ENCODE measurements at regions not wholly inside any gene's neighbourhood (a gene's known extent, or its start where the extent isn't known, plus 50 kb on each side); places are given as distances from the start of the nearest gene placed in this dataset.

GRCh38 chr4:137206781-137207180 is 325.5 kb downstream of the PCDH18 start:
- H3K27ac ChIP-seq (ENCODE audit: low read depth, low read length) = no peak overlapping the region
- H3K4me3 ChIP-seq (ENCODE audit: low read depth, low read length) = no peak overlapping the region
- no peaks in the 10 kb centered on the region for H3K36me3 ChIP-seq (ENCODE audit: insufficient read depth, low read length)
- H3K4me1 ChIP-seq (ENCODE audit: control insufficient read depth, insufficient read depth, low read length, unreplicated experiment) = peaks cover 6% of the 10 kb centered on the region
- H2AFZ ChIP-seq (ENCODE audit: low read length, unreplicated experiment) = peak overlapping the region; percentile 26
- H3K27me3 ChIP-seq (ENCODE audit: insufficient read depth, low read length) = no peaks in the 10 kb centered on the region
- no peaks in the 10 kb centered on the region for H3K79me2 ChIP-seq (ENCODE audit: control insufficient read depth, insufficient read depth, low read length, unreplicated experiment)

- no peak overlapping the region for H2AFZ ChIP-seq (ENCODE audit: low read length, unreplicated experiment)
Measured at GRCh38 chr4:137203601-137204000, 328.7 kb downstream of the PCDH18 start.

GRCh38 chr4:137200322-137200721 is 332.0 kb downstream of the PCDH18 start:
- peaks cover 6% of the 10 kb centered on the region for H3K4me1 ChIP-seq (ENCODE audit: control insufficient read depth, insufficient read depth, low read length, unreplicated experiment)
- no peak overlapping the region for H3K4me3 ChIP-seq (ENCODE audit: low read depth, low read length)
- no peak overlapping the region for H2AFZ ChIP-seq (ENCODE audit: low read length, unreplicated experiment)
- no peaks in the 10 kb centered on the region for H3K27me3 ChIP-seq (ENCODE audit: insufficient read depth, low read length)
- no peaks in the 10 kb centered on the region for H3K36me3 ChIP-seq (ENCODE audit: insufficient read depth, low read length)
- no peak overlapping the region for H3K27ac ChIP-seq (ENCODE audit: low read depth, low read length)
- no peaks in the 10 kb centered on the region for H3K79me2 ChIP-seq (ENCODE audit: control insufficient read depth, insufficient read depth, low read length, unreplicated experiment)

More at GRCh38 chr4:137203601-137204000, 328.7 kb downstream of the PCDH18 start:
- no peaks in the 10 kb centered on the region for H3K79me2 ChIP-seq (ENCODE audit: control insufficient read depth, insufficient read depth, low read length, unreplicated experiment)
- H3K27me3 ChIP-seq (ENCODE audit: insufficient read depth, low read length) = no peaks in the 10 kb centered on the region
- no peaks in the 10 kb centered on the region for H3K36me3 ChIP-seq (ENCODE audit: insufficient read depth, low read length)
- H3K4me3 ChIP-seq (ENCODE audit: low read depth, low read length) = no peak overlapping the region
- H3K27ac ChIP-seq (ENCODE audit: low read depth, low read length) = no peak overlapping the region
- peaks cover 6% of the 10 kb centered on the region for H3K4me1 ChIP-seq (ENCODE audit: control insufficient read depth, insufficient read depth, low read length, unreplicated experiment)

GRCh38 chr4:137198791-137199190 is 333.5 kb downstream of the PCDH18 start:
- Histone ChIP-seq H3K4me1 (ENCODE audit: control insufficient read depth, insufficient read depth, low read length, unreplicated experiment) (peaks cover 4% of the 10 kb centered on the region), H3K27ac (ENCODE audit: low read depth, low read length) (no peak overlapping the region), H3K36me3 (ENCODE audit: insufficient read depth, low read length) (no peaks in the 10 kb centered on the region), H3K27me3 (ENCODE audit: insufficient read depth, low read length) (no peaks in the 10 kb centered on the region), H2AFZ (ENCODE audit: low read length, unreplicated experiment) (no peak overlapping the region), H3K4me3 (ENCODE audit: low read depth, low read length) (no peak overlapping the region), H3K79me2 (ENCODE audit: control insufficient read depth, insufficient read depth, low read length, unreplicated experiment) (no peaks in the 10 kb centered on the region)

- no peak overlapping the region for H2AFZ ChIP-seq (ENCODE audit: low read length, unreplicated experiment)
- no peaks in the 10 kb centered on the region for H3K79me2 ChIP-seq (ENCODE audit: control insufficient read depth, insufficient read depth, low read length, unreplicated experiment)
- no peaks in the 10 kb centered on the region for H3K4me1 ChIP-seq (ENCODE audit: control insufficient read depth, insufficient read depth, low read length, unreplicated experiment)
- no peak overlapping the region for H3K27ac ChIP-seq (ENCODE audit: low read depth, low read length)
- no peaks in the 10 kb centered on the region for H3K36me3 ChIP-seq (ENCODE audit: insufficient read depth, low read length)
- H3K4me3 ChIP-seq (ENCODE audit: low read depth, low read length) = no peak overlapping the region
- H3K27me3 ChIP-seq (ENCODE audit: insufficient read depth, low read length) = no peaks in the 10 kb centered on the region
Measured at GRCh38 chr4:137194670-137195069, 337.6 kb downstream of the PCDH18 start.

- Histone ChIP-seq H2AFZ (ENCODE audit: low read length, unreplicated experiment) (no peak overlapping the region), H3K4me3 (ENCODE audit: low read depth, low read length) (no peak overlapping the region), H3K4me1 (ENCODE audit: control insufficient read depth, insufficient read depth, low read length, unreplicated experiment) (no peaks in the 10 kb centered on the region), H3K27me3 (ENCODE audit: insufficient read depth, low read length) (no peaks in the 10 kb centered on the region), H3K36me3 (ENCODE audit: insufficient read depth, low read length) (no peaks in the 10 kb centered on the region), H3K79me2 (ENCODE audit: control insufficient read depth, insufficient read depth, low read length, unreplicated experiment) (no peaks in the 10 kb centered on the region), H3K27ac (ENCODE audit: low read depth, low read length) (no peak overlapping the region)
Measured at GRCh38 chr4:137193564-137193963, 338.7 kb downstream of the PCDH18 start.

GRCh38 chr4:137181293-137181899 is 350.9 kb downstream of the PCDH18 start:
- Histone ChIP-seq H3K36me3 (ENCODE audit: insufficient read depth, low read length) (no peaks in the 10 kb centered on the region), H2AFZ (ENCODE audit: low read length, unreplicated experiment) (no peak overlapping the region), H3K4me1 (ENCODE audit: control insufficient read depth, insufficient read depth, low read length, unreplicated experiment) (no peaks in the 10 kb centered on the region), H3K27me3 (ENCODE audit: insufficient read depth, low read length) (no peaks in the 10 kb centered on the region), H3K27ac (ENCODE audit: low read depth, low read length) (no peak overlapping the region), H3K4me3 (ENCODE audit: low read depth, low read length) (no peak overlapping the region), H3K79me2 (ENCODE audit: control insufficient read depth, insufficient read depth, low read length, unreplicated experiment) (no peaks in the 10 kb centered on the region)

- Histone ChIP-seq H3K36me3 (ENCODE audit: insufficient read depth, low read length) (no peaks in the 10 kb centered on the region), H3K79me2 (ENCODE audit: control insufficient read depth, insufficient read depth, low read length, unreplicated experiment) (no peaks in the 10 kb centered on the region)
Measured at GRCh38 chr4:137180349-137180748, 351.9 kb downstream of the PCDH18 start.

GRCh38 chr4:137156807-137157206 is 375.5 kb downstream of the PCDH18 start:
- no peak overlapping the region for H3K4me3 ChIP-seq (ENCODE audit: low read depth, low read length)
- peaks cover 19% of the 10 kb centered on the region for H3K4me1 ChIP-seq (ENCODE audit: control insufficient read depth, insufficient read depth, low read length, unreplicated experiment)
- H3K27ac ChIP-seq (ENCODE audit: low read depth, low read length) = peak overlapping the region; percentile 59
- peak overlapping the region; percentile 16 for H2AFZ ChIP-seq (ENCODE audit: low read length, unreplicated experiment)
- no peaks in the 10 kb centered on the region for H3K79me2 ChIP-seq (ENCODE audit: control insufficient read depth, insufficient read depth, low read length, unreplicated experiment)
- no peaks in the 10 kb centered on the region for H3K27me3 ChIP-seq (ENCODE audit: insufficient read depth, low read length)
- H3K36me3 ChIP-seq (ENCODE audit: insufficient read depth, low read length) = no peaks in the 10 kb centered on the region

More at GRCh38 chr4:137180349-137180748, 351.9 kb downstream of the PCDH18 start:
- H3K27me3 ChIP-seq (ENCODE audit: insufficient read depth, low read length) = no peaks in the 10 kb centered on the region
- no peak overlapping the region for H2AFZ ChIP-seq (ENCODE audit: low read length, unreplicated experiment)
- H3K27ac ChIP-seq (ENCODE audit: low read depth, low read length) = no peak overlapping the region
- no peaks in the 10 kb centered on the region for H3K4me1 ChIP-seq (ENCODE audit: control insufficient read depth, insufficient read depth, low read length, unreplicated experiment)
- H3K4me3 ChIP-seq (ENCODE audit: low read depth, low read length) = no peak overlapping the region

- Histone ChIP-seq H3K27ac (ENCODE audit: low read depth, low read length) (peak overlapping the region; percentile 59), H3K27me3 (ENCODE audit: insufficient read depth, low read length) (no peaks in the 10 kb centered on the region), H3K36me3 (ENCODE audit: insufficient read depth, low read length) (no peaks in the 10 kb centered on the region), H2AFZ (ENCODE audit: low read length, unreplicated experiment) (no peak overlapping the region), H3K79me2 (ENCODE audit: control insufficient read depth, insufficient read depth, low read length, unreplicated experiment) (no peaks in the 10 kb centered on the region), H3K4me1 (ENCODE audit: control insufficient read depth, insufficient read depth, low read length, unreplicated experiment) (peaks cover 19% of the 10 kb centered on the region), H3K4me3 (ENCODE audit: low read depth, low read length) (no peak overlapping the region)
Measured at GRCh38 chr4:137156054-137156453, 376.2 kb downstream of the PCDH18 start.

GRCh38 chr4:137131201-137131600 is 401.1 kb downstream of the PCDH18 start:
- Histone ChIP-seq H3K4me1 (ENCODE audit: control insufficient read depth, insufficient read depth, low read length, unreplicated experiment) (no peaks in the 10 kb centered on the region), H3K79me2 (ENCODE audit: control insufficient read depth, insufficient read depth, low read length, unreplicated experiment) (no peaks in the 10 kb centered on the region)

More at GRCh38 chr4:137131201-137131600, 401.1 kb downstream of the PCDH18 start:
- Histone ChIP-seq H3K36me3 (ENCODE audit: insufficient read depth, low read length) (no peaks in the 10 kb centered on the region), H2AFZ (ENCODE audit: low read length, unreplicated experiment) (no peak overlapping the region), H3K27me3 (ENCODE audit: insufficient read depth, low read length) (no peaks in the 10 kb centered on the region), H3K27ac (ENCODE audit: low read depth, low read length) (no peak overlapping the region), H3K4me3 (ENCODE audit: low read depth, low read length) (no peak overlapping the region)

All from ACC112 (cell line).